BE2C (cell line): ENCODE measurements at regions not wholly inside any gene's neighbourhood (a gene's known extent, or its start where the extent isn't known, plus 50 kb on each side); places are given as distances from the start of the nearest gene placed in this dataset.
A peak's percentile ranks its signal among the peaks of the same experiment; 100 is the strongest.

Experiments
- DNase-seq: peaks from one replicate; pipeline ENCODE4 v3.0.0-alpha.2; 2020
- H3K27me3 ChIP-seq: fragments of 250-450 bp; sonication (Bioruptor Pico); 2 replicates; pipeline ENCODE4 v1.5.1; 2020; ENCODE audit warnings: mild to moderate bottlenecking
- H3K36me3 ChIP-seq: fragments of 250-450 bp; sonication (Bioruptor Pico); 2 replicates; pipeline ENCODE4 v1.5.1; 2020; ENCODE audit warnings: mild to moderate bottlenecking
- H3K4me1 ChIP-seq: fragments of 250-450 bp; sonication (Bioruptor Pico); 2 replicates; pipeline ENCODE4 v1.5.1; 2020
- H3K4me3 ChIP-seq: 2 replicates; pipeline ENCODE4 v1.5.1; 2011; ENCODE audit warnings: low read depth, low read length
- H3K9me3 ChIP-seq: fragments of 250-450 bp; sonication (Bioruptor Pico); 2 replicates; pipeline ENCODE4 v1.5.1; 2020
- CTCF ChIP-seq: IDR thresholded peaks from 2 replicates; pipeline ENCODE4 v1.5.1; 2012; ENCODE audit warnings: mild to moderate bottlenecking, low read depth, low read length

DNA sequence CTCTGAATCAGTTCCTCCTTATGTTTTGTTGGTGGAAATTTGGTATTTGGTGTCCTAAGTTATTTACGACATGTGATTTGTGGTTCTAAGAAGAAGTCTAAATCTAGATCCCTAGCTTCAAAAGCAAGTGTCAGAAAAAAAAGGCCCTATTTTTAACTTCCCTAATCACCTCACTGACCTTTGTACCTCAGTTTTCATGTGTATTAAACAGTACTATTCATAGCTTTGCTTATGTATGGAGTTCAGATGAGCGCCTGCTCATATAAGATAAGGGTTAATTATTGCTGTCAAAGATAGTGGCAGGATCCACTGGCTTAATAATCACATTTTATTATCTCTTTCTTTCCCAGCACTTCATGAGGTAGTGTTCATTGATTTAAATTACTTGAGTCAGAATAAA is 318.2 kb downstream of the PARP8 start:
- H3K9me3 ChIP-seq, result no peaks in the 10 kb centered on the region
- no peaks in the 10 kb centered on the region; the same call in 1 of the 2 replicates for H3K4me1 ChIP-seq
- TF ChIP-seq CTCF, result no peak
- no peaks in the 10 kb centered on the region for H3K36me3 ChIP-seq
- H3K27me3 ChIP-seq, result no peaks in the 10 kb centered on the region
- DNase-seq, result no peak
- no peak overlapping the region for H3K4me3 ChIP-seq

GRCh38 chr5:50990296-50990924 is 324.0 kb downstream of the PARP8 start:
- DNase-seq, result no peak
- no peak overlapping the region for H3K4me3 ChIP-seq
- no peak for TF ChIP-seq CTCF
- H3K36me3 ChIP-seq, result no peaks in the 10 kb centered on the region
- no peaks in the 10 kb centered on the region for H3K27me3 ChIP-seq
- no peaks in the 10 kb centered on the region for H3K9me3 ChIP-seq
- no peaks in the 10 kb centered on the region for H3K4me1 ChIP-seq

DNA sequence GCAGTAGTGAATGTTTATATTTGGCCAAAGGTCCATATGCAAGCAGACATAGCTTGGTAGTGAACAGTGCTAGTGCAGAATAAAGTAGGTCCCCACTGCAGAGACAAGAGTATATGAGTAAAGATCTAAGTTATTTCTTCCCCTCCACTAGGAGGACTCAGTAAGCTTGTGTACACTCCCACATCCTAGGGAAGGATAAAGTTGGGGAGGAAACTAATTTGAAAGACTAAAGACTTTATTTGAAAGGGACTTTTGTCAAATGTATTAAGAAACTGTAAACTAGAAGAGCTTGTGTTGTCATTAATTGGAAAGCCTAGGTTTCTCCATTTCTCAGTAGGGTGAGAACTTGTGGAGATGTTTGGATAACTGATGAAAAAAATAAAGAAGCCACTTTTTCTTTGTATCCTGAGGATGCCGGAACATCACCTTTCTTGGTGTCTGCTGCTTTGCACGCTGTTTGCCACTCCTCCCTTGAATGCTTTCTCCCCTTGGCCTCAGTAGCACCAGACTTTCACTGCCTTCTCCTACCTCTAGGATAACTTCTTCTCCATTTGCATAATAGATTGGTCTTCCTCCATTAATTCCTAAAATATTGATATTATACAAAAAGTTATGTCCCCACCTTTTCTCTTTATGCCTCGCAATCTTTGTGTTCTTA is 329.0 kb downstream of the PARP8 start:
- Histone ChIP-seq H3K36me3 (no peaks in the 10 kb centered on the region), H3K4me3 (no peak overlapping the region), H3K27me3 (no peaks in the 10 kb centered on the region), H3K9me3 (no peaks in the 10 kb centered on the region), H3K4me1 (no peaks in the 10 kb centered on the region)
- DNase-seq, result no peak
- peak; percentile 36 for TF ChIP-seq CTCF

DNA sequence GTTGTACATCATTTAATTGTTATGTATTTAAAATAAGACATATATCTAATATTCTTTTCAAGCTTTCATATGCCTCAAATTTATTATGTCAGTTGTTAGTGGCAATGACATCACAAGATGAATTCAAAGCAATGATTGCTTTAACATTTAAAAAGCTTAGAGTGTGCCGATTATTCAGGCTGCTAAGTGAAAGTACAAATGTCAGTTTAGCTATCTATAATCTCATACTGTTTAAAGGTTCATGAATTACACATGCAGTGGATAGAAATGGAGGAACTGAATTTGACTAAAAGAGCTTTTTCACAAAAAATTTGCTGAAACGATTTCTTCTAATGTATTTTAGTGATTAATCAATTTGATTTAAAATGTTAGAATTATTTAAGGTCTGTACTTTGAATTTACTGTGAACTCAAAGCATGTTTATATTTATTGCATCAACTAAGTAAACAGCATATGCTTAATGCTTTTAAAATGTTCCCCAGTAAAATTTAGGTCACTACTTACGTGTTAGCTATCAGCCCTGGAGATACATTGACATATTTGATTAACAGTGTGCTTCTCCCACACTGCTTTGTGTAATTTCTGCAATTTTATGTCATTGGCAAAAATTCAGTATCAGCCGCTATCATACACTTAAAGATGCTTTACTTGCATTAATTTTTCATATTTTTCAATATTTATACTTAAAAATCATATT is 334.9 kb downstream of the PARP8 start:
- DNase-seq, result no peak
- H3K4me1 ChIP-seq, result no peaks in the 10 kb centered on the region
- H3K9me3 ChIP-seq, result no peaks in the 10 kb centered on the region

GRCh38 chr5:51002368-51002767 is 335.9 kb downstream of the PARP8 start:
- TF ChIP-seq CTCF, result no peak
- no peaks in the 10 kb centered on the region for H3K36me3 ChIP-seq
- no peaks in the 10 kb centered on the region for H3K9me3 ChIP-seq
- no peak overlapping the region for H3K4me3 ChIP-seq
- H3K4me1 ChIP-seq, result no peaks in the 10 kb centered on the region
- H3K27me3 ChIP-seq, result no peaks in the 10 kb centered on the region
- no peak for DNase-seq

More for the DNA sequence above, 334.9 kb downstream of the PARP8 start:
- Histone ChIP-seq H3K27me3 (no peaks in the 10 kb centered on the region), H3K4me3 (no peak overlapping the region), H3K36me3 (no peaks in the 10 kb centered on the region)
- TF ChIP-seq CTCF, result no peak

GRCh38 chr5:51013036-51013435 is 346.6 kb downstream of the PARP8 start:
- no peak for TF ChIP-seq CTCF
- 0 out of 2 replicates have a peak, but pooled peaks cover 2% of the 10 kb centered on the region for H3K36me3 ChIP-seq
- H3K27me3 ChIP-seq, result no peaks in the 10 kb centered on the region
- H3K4me1 ChIP-seq, result peaks cover 13% of the 10 kb centered on the region
- H3K9me3 ChIP-seq, result no peaks in the 10 kb centered on the region
- no peak for DNase-seq
- H3K4me3 ChIP-seq, result no peak overlapping the region
